Kidney capillary endothelial cell (primary cell): ENCODE measurements at regions not wholly inside any gene's neighbourhood (a gene's known extent, or its start where the extent isn't known, plus 50 kb on each side); places are given as distances from the start of the nearest gene placed in this dataset.

Experiments used
- DNase-seq: peaks from one replicate; pipeline ENCODE4 v3.0.0-alpha.2; 2018; ENCODE audit warnings: low spot score

DNA sequence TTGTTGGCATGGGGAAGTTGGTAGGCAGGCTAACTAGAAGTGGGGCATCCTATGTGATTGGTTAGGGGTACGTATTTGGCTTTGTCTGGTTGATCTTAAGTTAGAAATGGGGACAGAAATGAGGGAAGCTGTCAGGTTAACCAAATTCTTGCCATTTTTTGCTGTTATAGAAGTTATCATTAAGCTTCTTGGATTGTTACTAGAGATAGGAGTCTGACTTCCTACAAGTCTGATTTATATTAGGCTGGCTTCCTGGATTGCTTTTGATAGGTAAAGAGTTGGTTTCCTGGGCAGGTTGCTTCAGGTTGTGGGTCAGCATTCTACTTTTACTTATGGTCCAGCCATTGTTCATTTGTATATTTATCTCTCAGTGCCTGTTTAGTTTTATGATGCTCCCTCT is 216.9 kb downstream of the TLE4 start:
- DNase-seq: no peak

GRCh38 chr9:79781263-79781662 is 209.5 kb downstream of the TLE4 start:
- DNase-seq: no peak

DNA sequence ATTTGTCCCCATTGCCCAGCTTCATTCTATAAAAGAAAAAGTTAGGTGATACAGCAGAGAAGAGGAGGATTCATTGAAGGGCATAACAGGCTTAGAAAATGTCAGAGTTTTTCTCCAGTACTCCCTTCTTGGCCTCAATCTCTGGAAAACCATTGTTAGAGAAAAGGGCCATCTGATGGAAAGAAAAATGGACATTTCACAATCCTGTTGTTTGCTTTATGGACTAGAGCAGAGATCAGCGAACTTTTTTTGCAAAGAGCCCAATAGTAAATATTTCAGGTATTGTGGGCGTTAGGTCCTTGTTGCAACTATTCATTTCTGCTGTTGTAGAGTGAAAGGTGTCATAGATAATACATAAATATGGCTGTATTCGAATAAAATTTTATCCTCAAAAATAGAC is 208.8 kb downstream of the TLE4 start:
- no peak for DNase-seq

- no peak for DNase-seq
Measured at GRCh38 chr9:79779901-79780300, 208.1 kb downstream of the TLE4 start.

GRCh38 chr9:79778581-79778980 is 206.8 kb downstream of the TLE4 start:
- DNase-seq: no peak

GRCh38 chr9:79776581-79776980 is 204.8 kb downstream of the TLE4 start:
- DNase-seq: no peak
